NCI-H2227 (cell line): ENCODE measurements at regions not wholly inside any gene's neighbourhood (a gene's known extent, or its start where the extent isn't known, plus 50 kb on each side); places are given as distances from the start of the nearest gene placed in this dataset.
"Not testable (repeated sequence)": the region's sequence is repeated elsewhere in the genome, so short reads cannot be mapped to it uniquely, and the experiment has no call there.

Experiments
- DNase-seq: peaks from one replicate; lab custom pipeline; 2025; ENCODE audit not compliant: unreplicated experiment; lab: John Stamatoyannopoulos, UW

GRCh38 chr7:15836651-15837050, 150.2 kb upstream of the MEOX2 start:
- no peak for DNase-seq

- no peak for DNase-seq
Measured at GRCh38 chr7:15836041-15836440, 149.6 kb upstream of the MEOX2 start.

DNA sequence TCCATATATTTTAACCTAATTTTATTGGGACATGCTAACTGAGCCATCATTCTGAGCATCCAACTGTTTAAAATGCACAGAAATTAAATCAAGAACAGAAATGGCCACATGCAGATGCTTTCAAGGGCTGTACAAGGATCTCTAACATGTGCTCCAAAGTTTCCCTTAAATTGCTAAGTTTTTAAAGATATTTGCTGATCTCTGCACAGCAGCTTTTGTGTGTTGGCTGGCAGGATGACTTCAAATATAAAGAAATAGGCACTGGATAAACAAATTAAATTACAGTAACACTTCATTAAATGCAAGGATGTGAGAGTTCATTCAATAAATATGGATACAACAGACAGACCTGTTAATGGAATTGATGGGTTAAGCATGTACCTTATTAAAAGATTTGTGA, 148.0 kb upstream of the MEOX2 start:
- no peak for DNase-seq

- no peak for DNase-seq
Measured at GRCh38 chr7:15832996-15833395, 146.5 kb upstream of the MEOX2 start.

DNA sequence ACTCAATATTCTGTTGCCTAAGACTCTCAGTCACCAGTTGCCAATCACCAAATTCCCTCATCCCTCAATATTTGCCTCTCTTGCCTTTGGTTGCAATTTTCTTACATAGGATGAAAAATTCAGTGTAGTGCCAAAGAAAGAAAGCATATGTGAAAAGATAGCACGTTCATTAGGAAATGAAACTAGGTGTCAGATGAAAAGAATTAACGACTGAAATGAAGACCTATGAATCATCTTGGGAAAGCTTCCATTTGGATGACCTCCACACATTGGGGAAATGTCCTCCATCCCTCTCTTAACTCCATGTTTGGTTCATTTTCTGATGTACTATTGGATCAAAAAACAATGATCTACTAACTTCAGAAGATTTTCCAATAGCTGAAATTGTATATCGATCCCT, 145.1 kb upstream of the MEOX2 start:
- no peak for DNase-seq

- no peak for DNase-seq
Measured at GRCh38 chr7:15829691-15830090, 143.2 kb upstream of the MEOX2 start.

GRCh38 chr7:15828881-15829280, 142.4 kb upstream of the MEOX2 start:
- DNase-seq: no peak

GRCh38 chr7:15821484-15822427, 135.3 kb upstream of the MEOX2 start:
- DNase-seq: no peak

DNA sequence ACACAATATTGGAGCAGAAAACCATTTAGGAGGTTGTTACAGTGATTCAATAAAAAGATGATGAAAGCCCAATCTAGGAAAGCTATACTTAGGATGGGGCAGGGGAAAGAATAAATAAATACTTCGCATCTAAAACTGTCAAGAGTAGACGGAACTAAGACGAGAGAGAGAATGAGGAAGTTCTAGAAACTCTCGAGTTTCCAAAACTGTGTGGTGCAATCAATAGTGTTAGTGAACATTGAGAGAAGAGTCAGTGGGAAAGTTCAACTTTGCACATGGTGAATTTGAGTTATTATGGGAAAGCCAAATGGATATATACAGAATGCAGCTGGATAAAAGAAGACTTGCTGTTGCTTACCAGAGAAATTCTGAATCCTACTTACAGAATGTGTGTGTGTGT, 133.8 kb upstream of the MEOX2 start:
- no peak for DNase-seq

DNA sequence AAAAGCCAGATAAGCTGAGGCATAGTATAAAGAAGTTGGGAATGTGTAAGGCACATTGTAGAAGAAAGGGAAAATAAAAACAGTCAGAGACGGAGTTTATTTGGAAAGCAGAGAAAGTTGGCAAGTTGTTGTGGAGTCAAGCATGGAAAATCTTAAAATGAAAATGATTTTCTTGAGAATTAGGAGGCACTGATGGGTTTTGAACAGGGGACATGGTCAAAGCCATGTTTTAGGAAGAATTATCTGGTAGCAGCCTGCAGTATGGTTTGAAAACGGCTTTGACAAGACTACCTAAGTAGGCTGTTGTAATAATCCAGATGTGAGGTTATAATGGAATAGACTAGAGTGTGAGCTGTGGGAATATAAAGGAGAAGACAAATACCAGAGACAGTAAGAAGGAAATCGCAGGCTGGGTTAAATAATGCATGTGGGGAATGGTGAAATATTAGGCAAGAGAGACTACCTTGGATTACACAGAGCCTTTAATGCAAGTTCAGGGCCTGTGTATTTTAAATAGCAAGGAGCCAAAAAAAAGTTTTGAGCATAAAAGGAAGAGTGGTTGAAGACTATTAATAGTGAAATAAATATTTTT, 130.4 kb upstream of the MEOX2 start:
- no peak for DNase-seq

- no peak for DNase-seq
Measured at GRCh38 chr7:15813448-15813847, 127.0 kb upstream of the MEOX2 start.

DNA sequence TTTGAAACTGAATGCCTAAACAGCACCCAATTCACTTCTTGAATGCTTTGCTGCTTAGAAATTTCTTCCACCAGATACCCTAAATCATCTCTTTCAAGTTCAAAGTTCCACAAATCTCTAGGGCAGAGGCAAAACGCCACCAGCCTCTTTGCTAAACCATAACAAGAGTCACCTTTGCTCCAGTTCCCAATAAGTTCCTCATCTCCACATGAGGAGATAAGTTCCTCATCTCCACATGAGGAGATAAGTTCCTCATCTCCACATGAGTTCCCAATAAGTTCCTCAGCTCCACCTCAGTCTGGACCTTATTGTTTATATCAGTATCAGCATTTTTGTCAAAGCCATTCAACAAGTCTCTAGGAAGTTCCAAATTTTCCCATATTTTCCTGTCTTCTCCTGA, 123.9 kb upstream of the MEOX2 start:
- not testable (repeated sequence) for DNase-seq

GRCh38 chr7:15809936-15810335, 123.5 kb upstream of the MEOX2 start:
- not testable (repeated sequence) for DNase-seq

GRCh38 chr7:15805891-15806290, 119.4 kb upstream of the MEOX2 start:
- DNase-seq: no peak

DNA sequence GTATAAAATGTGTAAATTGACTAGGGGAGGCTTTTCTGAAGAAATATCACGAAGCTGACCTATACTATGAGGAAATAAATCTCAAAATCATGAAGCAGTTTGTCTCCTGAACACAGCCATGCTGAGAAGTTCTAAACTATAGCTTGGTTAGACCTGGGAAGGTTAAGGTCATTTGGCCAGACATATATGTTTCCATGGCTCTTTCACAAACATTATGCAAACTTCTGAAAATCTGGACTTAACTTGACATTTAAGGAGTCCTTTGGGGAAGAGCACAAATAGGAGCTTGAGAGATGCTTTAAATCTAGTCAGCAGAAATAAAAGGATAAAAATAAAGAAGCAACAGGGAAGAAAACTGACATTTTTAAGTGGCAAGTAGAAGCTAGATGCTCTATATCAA, 115.9 kb upstream of the MEOX2 start:
- DNase-seq: no peak

DNA sequence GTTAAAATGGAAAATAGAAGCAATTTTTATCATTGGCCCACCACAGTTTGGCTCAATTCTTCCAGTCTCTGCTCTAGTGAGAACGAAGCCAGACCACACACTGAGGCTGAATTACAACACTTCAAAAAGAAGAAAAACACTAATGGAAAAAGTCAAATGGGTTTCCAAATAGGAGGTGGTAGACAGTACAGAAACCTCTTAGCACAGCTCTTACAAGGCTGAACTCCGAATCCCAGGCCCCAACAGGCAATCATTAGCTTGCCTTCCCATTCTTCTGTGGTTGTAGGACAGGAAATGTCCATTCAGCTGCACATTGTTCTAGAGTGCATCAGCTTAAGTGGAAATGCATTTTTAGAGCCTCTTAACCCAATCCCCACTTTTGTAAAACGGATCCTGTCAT, 115.1 kb upstream of the MEOX2 start:
- DNase-seq: no peak

DNA sequence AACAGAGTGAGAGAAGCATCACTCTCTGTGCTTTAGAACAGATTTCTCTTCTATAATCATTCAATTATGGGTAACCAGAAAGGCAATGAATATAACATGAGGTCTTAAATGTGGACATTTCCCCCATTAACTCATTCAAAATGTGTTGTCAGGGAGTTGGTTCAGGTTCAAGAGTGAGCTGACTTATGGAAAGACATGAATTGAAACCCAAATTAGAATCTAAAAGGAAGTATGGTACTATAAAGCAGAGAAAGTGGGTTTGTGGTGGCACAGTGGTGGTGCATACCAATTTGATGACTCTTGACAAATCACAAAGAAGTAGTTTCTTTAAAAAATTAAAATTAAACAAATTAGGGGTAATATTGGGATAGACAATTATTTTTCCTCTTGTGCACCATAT, 114.6 kb upstream of the MEOX2 start:
- no peak for DNase-seq

- DNase-seq: no peak
Measured at GRCh38 chr7:15798081-15798480, 111.6 kb upstream of the MEOX2 start.

- no peak for DNase-seq
Measured at GRCh38 chr7:15795393-15795792, 108.9 kb upstream of the MEOX2 start.

DNA sequence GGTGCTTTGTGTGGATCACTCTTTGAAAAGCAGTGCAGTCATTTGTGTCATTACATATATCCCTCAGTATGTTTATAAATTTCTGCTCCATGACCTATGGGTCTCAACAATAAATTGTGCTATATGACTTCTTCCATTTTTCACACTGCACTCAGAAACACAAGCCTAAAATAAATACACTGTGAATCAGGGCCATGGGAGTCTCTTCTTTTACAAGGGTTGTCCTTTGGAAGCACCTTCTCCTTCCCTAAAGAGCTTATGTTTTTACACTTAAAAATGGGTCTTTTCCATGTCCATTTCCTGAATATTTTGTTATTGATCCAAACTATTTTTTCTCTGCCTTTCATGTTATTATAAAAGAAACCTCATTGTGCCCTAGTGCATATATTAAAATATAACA, 108.3 kb upstream of the MEOX2 start:
- no peak for DNase-seq

DNA sequence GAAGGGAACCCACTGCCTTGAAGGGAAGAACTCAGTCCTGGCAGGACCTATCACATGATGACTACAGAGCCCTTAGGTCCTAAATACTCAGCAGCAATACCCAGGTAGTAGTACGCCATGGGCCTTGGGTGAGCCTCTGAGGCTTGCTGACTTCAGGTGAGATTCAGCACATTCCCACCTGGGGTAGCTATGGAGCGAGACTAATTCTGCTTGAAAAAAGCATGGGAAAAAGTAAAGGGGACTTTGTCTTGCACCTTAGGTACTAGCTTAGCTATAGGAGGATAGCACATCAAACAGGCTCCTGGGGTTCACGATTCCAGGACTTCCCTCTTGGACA, 98.2 kb upstream of the MEOX2 start:
- DNase-seq: no peak

GRCh38 chr7:15783987-15784693, 97.7 kb upstream of the MEOX2 start:
- no peak for DNase-seq
